ENCODE measurements at regions not wholly inside any gene's neighbourhood (a gene's known extent, or its start where the extent isn't known, plus 50 kb on each side); places are given as distances from the start of the nearest gene placed in this dataset.

DNA sequence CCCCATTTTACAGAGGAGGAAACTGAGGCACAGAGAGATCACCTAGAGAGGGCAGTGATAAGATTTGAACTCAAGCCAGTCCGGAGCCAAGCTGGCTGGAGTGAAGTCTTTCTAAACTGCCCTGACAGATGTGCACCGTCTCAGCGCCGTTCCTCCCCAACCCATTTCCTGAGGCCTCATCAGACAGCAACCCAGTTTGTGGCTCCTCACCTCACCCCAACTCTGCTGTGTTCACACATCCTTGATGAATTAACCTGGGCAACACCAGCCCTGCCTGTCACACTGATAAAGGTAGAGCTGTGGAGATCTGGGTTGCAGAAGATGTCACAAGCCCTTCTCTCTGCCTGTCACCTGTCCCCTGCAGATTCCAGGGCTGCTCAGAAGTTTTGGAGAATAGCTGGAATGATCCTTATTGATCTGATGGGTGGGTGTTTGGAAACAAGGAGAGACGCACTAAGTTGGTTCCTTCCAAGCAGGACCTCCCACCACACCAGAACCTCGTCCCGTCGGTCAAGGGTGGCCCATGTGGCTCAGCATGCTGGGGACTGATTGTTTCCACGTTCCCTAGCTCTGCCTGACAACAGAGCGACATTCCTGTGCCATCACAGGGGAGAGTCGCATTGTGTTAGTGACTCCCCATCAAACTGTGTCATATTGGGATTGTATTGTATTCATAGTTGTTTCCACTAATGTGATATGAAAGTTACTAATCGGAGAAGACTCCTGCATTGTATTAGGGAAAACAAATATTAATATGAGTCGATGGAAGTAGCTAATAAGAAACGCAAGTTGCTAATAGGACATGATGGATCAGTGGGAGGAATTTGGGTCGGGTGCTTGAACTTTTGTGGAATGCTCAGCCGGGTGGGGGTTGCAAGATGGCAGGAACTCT is 200.6 kb downstream of the PHETA1 start:
- H3K4me3 ChIP-seq: no peak overlapping the region
- H3K27me3 ChIP-seq: peaks cover 0 to 56% of the 10 kb centered on the region in 2 donors
- no peaks in the 10 kb centered on the region for H3K36me3 ChIP-seq
- H3K4me1 ChIP-seq: no peaks in the 10 kb centered on the region
- no peaks in the 10 kb centered on the region for H3K9me3 ChIP-seq
- TF ChIP-seq, protein P1, sequence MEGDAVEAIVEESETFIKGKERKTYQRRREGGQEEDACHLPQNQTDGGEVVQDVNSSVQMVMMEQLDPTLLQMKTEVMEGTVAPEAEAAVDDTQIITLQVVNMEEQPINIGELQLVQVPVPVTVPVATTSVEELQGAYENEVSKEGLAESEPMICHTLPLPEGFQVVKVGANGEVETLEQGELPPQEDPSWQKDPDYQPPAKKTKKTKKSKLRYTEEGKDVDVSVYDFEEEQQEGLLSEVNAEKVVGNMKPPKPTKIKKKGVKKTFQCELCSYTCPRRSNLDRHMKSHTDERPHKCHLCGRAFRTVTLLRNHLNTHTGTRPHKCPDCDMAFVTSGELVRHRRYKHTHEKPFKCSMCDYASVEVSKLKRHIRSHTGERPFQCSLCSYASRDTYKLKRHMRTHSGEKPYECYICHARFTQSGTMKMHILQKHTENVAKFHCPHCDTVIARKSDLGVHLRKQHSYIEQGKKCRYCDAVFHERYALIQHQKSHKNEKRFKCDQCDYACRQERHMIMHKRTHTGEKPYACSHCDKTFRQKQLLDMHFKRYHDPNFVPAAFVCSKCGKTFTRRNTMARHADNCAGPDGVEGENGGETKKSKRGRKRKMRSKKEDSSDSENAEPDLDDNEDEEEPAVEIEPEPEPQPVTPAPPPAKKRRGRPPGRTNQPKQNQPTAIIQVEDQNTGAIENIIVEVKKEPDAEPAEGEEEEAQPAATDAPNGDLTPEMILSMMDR (IDR thresholded peaks at IDR 0.05): no peak
- no peak for TF ChIP-seq POLR2A (IDR thresholded peaks at IDR 0.05)
- intact Hi-C loops (cut with DNase I; ENCODE audit: low total_unique reads): no loop called here
- H3K27ac ChIP-seq: no peak overlapping the region
- DNase-seq (ENCODE audit: low spot score in 2 of 2): no peak

DNA sequence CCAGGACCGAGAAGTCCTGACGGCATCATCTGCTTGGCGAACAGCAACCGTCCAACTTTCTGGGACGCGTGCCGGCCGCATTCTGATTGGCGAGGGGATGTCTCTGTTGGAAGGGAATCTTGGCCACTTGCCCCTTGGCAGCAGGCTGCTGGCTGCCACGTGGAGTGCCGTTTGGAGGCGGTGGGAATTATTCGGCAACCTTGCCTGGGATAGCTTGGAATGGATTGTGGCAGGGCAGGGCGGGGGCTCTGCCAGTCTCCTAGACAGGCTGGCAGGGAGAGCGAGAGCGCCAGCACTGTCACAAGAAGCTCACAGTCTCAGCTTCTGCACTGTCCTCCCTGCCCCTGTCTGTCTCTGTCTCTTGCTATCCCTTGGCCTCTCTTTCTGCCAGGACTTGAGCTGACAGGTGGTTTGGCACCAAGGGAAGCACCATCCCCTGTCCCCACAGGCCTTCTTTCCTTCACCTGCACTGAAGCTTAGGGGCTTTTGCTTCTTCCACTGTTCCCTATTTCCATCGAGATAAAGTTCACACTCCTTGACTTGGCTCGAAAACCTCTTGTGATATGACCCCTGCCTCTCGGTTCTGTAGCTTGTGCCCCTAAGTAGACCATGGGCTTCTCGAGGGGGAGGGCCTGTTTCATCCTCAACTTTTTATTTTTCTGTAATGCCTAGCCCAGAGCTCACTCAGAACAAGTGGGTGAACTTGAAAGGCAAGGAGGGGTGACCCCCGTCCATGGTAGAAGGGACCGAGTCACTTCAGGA is 201.9 kb downstream of the PHETA1 start:
- H3K27ac ChIP-seq: no peak overlapping the region
- TF ChIP-seq, protein P1 (IDR thresholded peaks at IDR 0.05): no peak
- TF ChIP-seq POLR2AphosphoS5 (IDR thresholded peaks at IDR 0.05): no peak
- no peak for TF ChIP-seq POLR2A (IDR thresholded peaks at IDR 0.05)
- no peaks in the 10 kb centered on the region for H3K4me1 ChIP-seq
- no peaks in the 10 kb centered on the region for H3K36me3 ChIP-seq
- peaks cover 0 to 47% of the 10 kb centered on the region in 2 donors for H3K27me3 ChIP-seq
- no peak overlapping the region for H3K4me3 ChIP-seq
- DNase-seq (ENCODE audit: low spot score in 2 of 2): no peak
- intact Hi-C loops (cut with DNase I; ENCODE audit: low total_unique reads): no loop called here
- H3K9me3 ChIP-seq: no peaks in the 10 kb centered on the region

DNA sequence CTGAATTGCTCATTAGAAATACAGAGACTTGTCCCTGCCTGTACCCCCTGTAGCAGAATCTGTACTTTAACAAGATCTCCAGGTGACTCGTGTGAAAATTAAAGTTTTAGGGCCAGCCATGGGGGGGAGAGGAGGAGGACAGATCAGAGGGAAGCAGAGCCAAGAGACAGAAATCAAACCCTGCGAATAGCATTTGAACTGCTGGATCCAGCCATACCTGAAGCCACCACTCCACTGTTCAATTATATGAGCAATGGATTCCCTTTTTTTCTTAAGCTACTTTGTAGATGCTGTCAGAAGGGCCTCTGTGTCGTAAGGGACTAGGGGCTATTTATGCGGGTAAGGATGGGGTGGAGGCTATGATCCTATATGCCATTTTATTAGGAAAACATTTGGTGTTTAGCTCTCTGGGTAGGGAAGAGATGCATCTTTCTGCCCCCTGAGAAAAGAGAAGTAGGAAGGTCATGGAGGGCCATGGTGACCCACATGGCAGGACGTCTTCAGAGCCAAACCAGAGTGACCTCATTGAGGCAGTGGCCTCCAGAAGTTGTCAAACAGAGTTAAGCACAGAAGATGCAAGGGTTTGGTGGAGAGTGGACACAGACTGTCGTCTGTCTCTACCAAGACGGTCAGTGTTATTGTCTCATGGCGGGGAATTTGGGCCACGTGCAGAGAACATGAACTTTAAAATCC is 203.9 kb downstream of the PHETA1 start:
- intact Hi-C loops (cut with DNase I; ENCODE audit: low total_unique reads): no loop called here
- DNase-seq (ENCODE audit: low spot score in 2 of 2): no peak
- TF ChIP-seq, protein P1 (IDR thresholded peaks at IDR 0.05): no peak

DNA sequence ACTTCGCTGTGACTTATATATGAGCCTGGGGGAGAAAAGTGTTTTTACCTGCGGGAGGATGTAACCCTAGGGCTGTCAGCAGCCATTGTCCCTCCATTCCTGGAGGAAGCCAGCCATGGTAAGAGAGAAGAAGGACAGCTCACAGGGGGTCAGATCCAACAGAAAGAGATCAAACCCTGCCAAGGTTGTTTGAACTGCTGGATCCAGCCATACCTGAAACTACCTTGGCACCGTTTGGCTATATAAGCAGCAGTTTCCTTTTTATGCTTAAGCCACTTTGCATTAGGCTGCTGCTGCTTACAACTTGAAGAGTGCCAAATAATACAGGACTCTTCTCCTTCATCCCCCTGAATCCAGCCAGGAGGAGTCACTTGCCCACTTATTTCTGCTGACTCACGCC is 205.5 kb downstream of the PHETA1 start:
- Histone ChIP-seq H3K9me3 (no peaks in the 10 kb centered on the region), H3K27me3 (peaks cover 0 to 21% of the 10 kb centered on the region in 2 donors)

More for the DNA sequence above, 203.9 kb downstream of the PHETA1 start:
- Histone ChIP-seq H3K4me1 (no peaks in the 10 kb centered on the region), H3K4me3 (no peak overlapping the region), H3K27me3 (peaks cover 0 to 36% of the 10 kb centered on the region in 2 donors), H3K36me3 (no peaks in the 10 kb centered on the region), H3K9me3 (no peaks in the 10 kb centered on the region), H3K27ac (no peak overlapping the region)

More for the DNA sequence above, 205.5 kb downstream of the PHETA1 start:
- Histone ChIP-seq H3K27ac (no peak overlapping the region), H3K36me3 (no peaks in the 10 kb centered on the region), H3K4me1 (no peaks in the 10 kb centered on the region), H3K4me3 (no peak overlapping the region)
- no peak for DNase-seq (ENCODE audit: low spot score in 2 of 2)
- intact Hi-C loops (cut with DNase I; ENCODE audit: low total_unique reads): no loop called here
- TF ChIP-seq POLR2AphosphoS5 (IDR thresholded peaks at IDR 0.05) (no peak), POLR2A (IDR thresholded peaks at IDR 0.05) (no peak)
- TF ChIP-seq, protein P1 (IDR thresholded peaks at IDR 0.05): no peak

Measured in breast epithelium (tissue), 4 donors.